ENCODE measurements at regions not wholly inside any gene's neighbourhood (a gene's known extent, or its start where the extent isn't known, plus 50 kb on each side); places are given as distances from the start of the nearest gene placed in this dataset.

DNA sequence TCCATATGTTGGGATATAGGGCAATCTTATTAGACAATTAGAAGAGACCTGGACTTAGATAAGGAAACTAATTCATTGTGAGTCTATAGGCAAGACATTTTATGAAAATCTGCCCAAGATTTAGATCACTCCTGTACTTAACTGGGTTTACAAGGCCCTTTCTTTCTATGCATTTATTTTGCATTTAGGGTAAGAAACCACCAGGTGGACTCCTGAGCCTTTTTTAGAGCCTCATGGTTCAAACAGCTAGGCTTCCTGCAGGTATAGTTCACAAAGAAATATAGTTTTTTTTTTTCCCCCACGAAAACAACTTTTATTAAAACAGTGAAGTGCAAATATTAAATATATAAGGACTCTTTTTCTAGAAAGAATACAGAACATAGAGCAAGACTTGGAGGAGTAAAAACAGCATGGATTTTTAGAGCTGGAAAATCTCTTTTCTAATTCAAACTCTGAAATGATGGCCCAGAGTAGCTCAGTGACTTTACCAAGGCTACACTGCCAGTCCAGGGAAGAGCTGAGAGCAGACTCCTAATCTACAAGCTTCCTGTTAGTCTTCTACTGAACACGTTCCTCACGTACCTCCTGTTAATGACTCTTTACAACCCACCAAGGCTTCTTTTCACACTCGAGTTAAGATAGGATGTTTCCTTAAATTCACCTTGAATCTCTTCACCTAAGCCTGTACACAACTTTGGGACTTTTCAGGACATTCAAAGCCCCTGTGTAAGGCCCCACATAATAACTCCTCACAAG lies 400.9 kb upstream of the ATP11B start:
- Histone ChIP-seq H3K36me3 (ENCODE audit: control insufficient read depth in 2 of 2, extremely low read depth in 1 of 2, insufficient read depth in 2 of 2, low read length in 2 of 2) (no peaks in the 10 kb centered on the region), H3K9me3 (replicated peaks; ENCODE audit: control insufficient read depth, insufficient read depth, low read length) (no peaks in the 10 kb centered on the region), H3K9ac (replicated peaks; ENCODE audit: extremely low read depth, insufficient read depth, low read length) (no peak overlapping the region), H4K20me1 (replicated peaks; ENCODE audit: control insufficient read depth, extremely low read depth, insufficient read depth, low read length) (no peaks in the 10 kb centered on the region), H3K9me1 (replicated peaks; ENCODE audit: control insufficient read depth, extremely low read depth, insufficient read depth, low read length) (no peaks in the 10 kb centered on the region), H3K4me1 (ENCODE audit: control insufficient read depth, extremely low read depth, insufficient read depth, low read length) (no peaks in the 10 kb centered on the region), H3K4me3 (replicated peaks in 1 of 3; ENCODE audit: insufficient read depth in 1 of 3, low read depth in 1 of 3, low read length in 3 of 3) (no peak overlapping the region), H3K79me2 (ENCODE audit: control insufficient read depth, insufficient read depth, low read length) (no peaks in the 10 kb centered on the region), H3K4me2 (ENCODE audit: insufficient read depth, low read length) (no peak overlapping the region), H3K27ac (ENCODE audit: insufficient read depth, low read depth, low read length) (no peak overlapping the region), H3K27me3 (ENCODE audit: control insufficient read depth in 2 of 2, insufficient read depth in 2 of 2, low read length in 2 of 2) (no peaks in the 10 kb centered on the region), H2AFZ (ENCODE audit: low read depth, low read length) (no peak overlapping the region)
- FAIRE-seq (no peak), DNase-seq (ENCODE audit: low read depth, low spot score) (no peak)
- BruUV-seq (replicated peaks), result no TSS peak
- dilution Hi-C loops (cut with MboI; ENCODE audit: extremely low pct_ligation_motif_present, low sequenced_read_pairs), result no loop called here
- intact Hi-C loops (cut with micrococcal nuclease), result loop anchor here (10.0 kb wide), 1 partner anchor 292 kb away; no protein-coding TSS in a partner anchor
- ChIA-PET POLR2A (no interaction called here), CTCF (interaction anchor here (1.0 kb wide), 1 partner anchor 28 kb away, joined by 3 read pairs; no protein-coding TSS in a partner anchor)
- TF ChIP-seq POLR2A (IDR thresholded peaks at IDR 0.05; ENCODE audit: low read depth, low read length) (no peak), MYC (IDR thresholded peaks at IDR 0.05; ENCODE audit: low read depth, low read length) (no peak), EZH2 (IDR thresholded peaks at IDR 0.05; ENCODE audit: borderline replicate concordance, low read depth, low read length, severe bottlenecking) (no peak), POLR2AphosphoS5 (IDR thresholded peaks at IDR 0.05; ENCODE audit: insufficient read depth, low read depth, low read length) (no peak), MAX (IDR thresholded peaks at IDR 0.05; ENCODE audit: insufficient read depth, insufficient read length) (no peak)

DNA sequence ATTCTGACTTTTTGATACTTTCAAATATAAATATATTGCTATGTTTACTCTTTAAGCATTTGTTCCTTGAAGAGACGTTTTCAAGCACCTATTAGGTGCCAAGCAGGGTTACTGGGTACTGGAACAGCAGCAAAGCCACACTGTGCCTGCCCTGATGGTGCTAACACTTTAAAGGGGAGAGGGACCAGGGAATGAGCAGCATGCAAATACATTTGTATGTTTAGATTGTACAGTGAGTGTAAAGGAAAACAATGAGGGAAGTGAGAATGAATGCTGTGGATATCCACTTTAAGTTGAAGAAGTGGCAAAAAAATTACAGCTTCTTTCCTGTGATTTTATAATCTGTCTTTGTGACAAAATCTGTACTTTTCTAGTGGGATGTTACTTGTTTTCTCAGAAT lies 400.2 kb upstream of the ATP11B start:
- dilution Hi-C loops (cut with MboI; ENCODE audit: extremely low pct_ligation_motif_present, low sequenced_read_pairs), result no loop called here
- CTCF ChIA-PET, result no interaction called here
- intact Hi-C loops (cut with micrococcal nuclease), result loop anchor here (10.0 kb wide), 1 partner anchor 292 kb away; no protein-coding TSS in a partner anchor
- POLR2A ChIA-PET, result no interaction called here
- Histone ChIP-seq H4K20me1 (replicated peaks; ENCODE audit: control insufficient read depth, extremely low read depth, insufficient read depth, low read length) (no peaks in the 10 kb centered on the region), H3K9me1 (replicated peaks; ENCODE audit: control insufficient read depth, extremely low read depth, insufficient read depth, low read length) (no peaks in the 10 kb centered on the region), H3K27me3 (ENCODE audit: control insufficient read depth in 2 of 2, insufficient read depth in 2 of 2, low read length in 2 of 2) (no peaks in the 10 kb centered on the region), H2AFZ (ENCODE audit: low read depth, low read length) (no peak overlapping the region), H3K4me1 (ENCODE audit: control insufficient read depth, extremely low read depth, insufficient read depth, low read length) (no peaks in the 10 kb centered on the region), H3K79me2 (ENCODE audit: control insufficient read depth, insufficient read depth, low read length) (no peaks in the 10 kb centered on the region), H3K9ac (replicated peaks; ENCODE audit: extremely low read depth, insufficient read depth, low read length) (no peak overlapping the region), H3K4me3 (replicated peaks in 1 of 3; ENCODE audit: insufficient read depth in 1 of 3, low read depth in 1 of 3, low read length in 3 of 3) (no peak overlapping the region), H3K4me2 (ENCODE audit: insufficient read depth, low read length) (no peak overlapping the region), H3K9me3 (replicated peaks; ENCODE audit: control insufficient read depth, insufficient read depth, low read length) (no peaks in the 10 kb centered on the region), H3K36me3 (ENCODE audit: control insufficient read depth in 2 of 2, extremely low read depth in 1 of 2, insufficient read depth in 2 of 2, low read length in 2 of 2) (no peaks in the 10 kb centered on the region), H3K27ac (ENCODE audit: insufficient read depth, low read depth, low read length) (no peak overlapping the region)
- BruUV-seq (replicated peaks), result no TSS peak
- TF ChIP-seq JUN (IDR thresholded peaks at IDR 0.05; ENCODE audit: borderline replicate concordance, insufficient read depth, insufficient read length, low read depth), result no peak
- no peak for FAIRE-seq
- DNase-seq (ENCODE audit: low read depth, low spot score), result no peak
